Parathyroid adenoma (tissue), 2 donors: ENCODE measurements at regions not wholly inside any gene's neighbourhood (a gene's known extent, or its start where the extent isn't known, plus 50 kb on each side); places are given as distances from the start of the nearest gene placed in this dataset.

Experiments
- H2AFZ ChIP-seq: fragments of 300-600 bp; sonication (generic); one replicate; pipeline ENCODE4 v1.7.0; 2017; ENCODE audit warnings: antibody characterized with exemption, mild to moderate bottlenecking
- H3K27ac ChIP-seq: fragments of 300-600 bp; sonication (generic); one replicate; pipeline ENCODE4 v1.7.0; 2017
- H3K27me3 ChIP-seq: fragments of 300-600 bp; sonication (generic); one replicate; pipeline ENCODE4 v1.7.0; 2017; ENCODE audit warnings: low read length; ENCODE audit not compliant: control insufficient read depth, insufficient read depth
- H3K36me3 ChIP-seq: fragments of 300-600 bp; sonication (generic); one replicate; pipeline ENCODE4 v1.7.0; 2017; ENCODE audit warnings: low read length; ENCODE audit not compliant: control insufficient read depth, insufficient read depth
- H3K4me1 ChIP-seq: fragments of 300-600 bp; sonication (generic); one replicate; pipeline ENCODE4 v1.7.0; 2017; ENCODE audit warnings: control low read depth
- H3K4me2 ChIP-seq: fragments of 300-600 bp; sonication (generic); one replicate; pipeline ENCODE4 v1.7.0; 2017; ENCODE audit warnings: low read length
- H3K4me3 ChIP-seq: fragments of 300-600 bp; sonication (generic); one replicate; pipeline ENCODE4 v1.7.0; 2017; ENCODE audit warnings: low read depth, low read length
- H3K79me2 ChIP-seq: fragments of 300-600 bp; sonication (generic); one replicate; pipeline ENCODE4 v1.7.0; 2017; ENCODE audit warnings: control low read depth
- H3K9ac ChIP-seq: fragments of 300-600 bp; sonication (generic); one replicate; pipeline ENCODE4 v1.7.0; 2017; ENCODE audit warnings: mild to moderate bottlenecking
- H3K9me3 ChIP-seq: fragments of 300-600 bp; sonication (generic); one replicate; pipeline ENCODE4 v1.7.0; 2017; ENCODE audit warnings: low read length; ENCODE audit not compliant: control insufficient read depth
- CTCF ChIP-seq: fragments of 300-600 bp; sonication (generic); IDR thresholded peaks from one replicate; pipeline ENCODE4 v1.7.0; 2017; ENCODE audit warnings: antibody characterized with exemption, mild to moderate bottlenecking
- donor health status: primary hyperparathyroidism.

DNA sequence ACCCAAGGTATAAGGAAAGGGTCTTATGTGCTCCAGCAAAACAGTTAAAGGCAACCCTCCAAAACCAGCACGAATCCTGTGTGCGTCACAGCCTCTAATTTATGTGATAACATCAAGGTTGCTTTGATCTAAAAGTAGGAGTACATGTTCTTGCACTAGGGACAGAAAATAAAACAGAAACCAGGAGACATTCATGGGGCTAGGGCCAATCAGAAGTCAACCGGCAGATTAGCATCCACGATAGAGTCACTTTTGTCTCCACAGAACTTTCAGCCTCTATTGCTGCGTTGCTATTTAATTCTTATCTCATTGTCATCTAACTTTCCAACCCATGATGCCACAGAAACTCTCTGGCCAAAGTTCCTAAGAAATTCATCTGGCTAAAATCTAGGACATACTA, 178.8 kb upstream of the PTCHD4 start:
- H2AFZ ChIP-seq, result no peak overlapping the region
- H3K27ac ChIP-seq, result no peak overlapping the region
- H3K9ac ChIP-seq, result no peak overlapping the region
- no peak for TF ChIP-seq CTCF
- no peaks in the 10 kb centered on the region for H3K9me3 ChIP-seq
- H3K27me3 ChIP-seq, result no peaks in the 10 kb centered on the region
- H3K4me3 ChIP-seq, result no peak overlapping the region
- H3K4me1 ChIP-seq, result no peaks in the 10 kb centered on the region
- no peaks in the 10 kb centered on the region for H3K36me3 ChIP-seq
- H3K79me2 ChIP-seq, result no peaks in the 10 kb centered on the region
- no peak overlapping the region for H3K4me2 ChIP-seq

DNA sequence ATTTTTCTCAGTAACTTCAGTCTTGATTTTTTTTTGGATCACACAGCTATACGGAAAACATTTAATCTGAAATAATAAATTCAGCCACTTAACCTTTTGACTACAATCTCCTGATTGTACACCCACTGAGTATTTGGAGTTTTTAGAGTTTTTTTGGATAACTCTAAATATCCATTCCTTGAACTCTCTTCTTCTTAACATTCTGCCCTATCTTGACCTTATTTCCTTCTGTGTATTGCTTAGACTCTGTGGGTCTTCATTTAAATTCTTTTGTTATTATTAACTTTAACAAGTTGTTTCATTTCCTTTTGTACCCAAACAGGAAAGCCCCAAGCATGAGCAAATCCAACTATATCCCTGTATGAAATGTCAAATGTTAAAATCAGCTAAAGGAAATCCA, 170.2 kb upstream of the PTCHD4 start:
- Histone ChIP-seq H3K36me3 (no peaks in the 10 kb centered on the region), H3K4me1 (no peaks in the 10 kb centered on the region), H2AFZ (no peak overlapping the region), H3K4me3 (no peak overlapping the region), H3K9me3 (no peaks in the 10 kb centered on the region), H3K27me3 (no peaks in the 10 kb centered on the region), H3K79me2 (no peaks in the 10 kb centered on the region), H3K27ac (no peak overlapping the region), H3K9ac (no peak overlapping the region), H3K4me2 (no peak overlapping the region)
- TF ChIP-seq CTCF, result no peak

DNA sequence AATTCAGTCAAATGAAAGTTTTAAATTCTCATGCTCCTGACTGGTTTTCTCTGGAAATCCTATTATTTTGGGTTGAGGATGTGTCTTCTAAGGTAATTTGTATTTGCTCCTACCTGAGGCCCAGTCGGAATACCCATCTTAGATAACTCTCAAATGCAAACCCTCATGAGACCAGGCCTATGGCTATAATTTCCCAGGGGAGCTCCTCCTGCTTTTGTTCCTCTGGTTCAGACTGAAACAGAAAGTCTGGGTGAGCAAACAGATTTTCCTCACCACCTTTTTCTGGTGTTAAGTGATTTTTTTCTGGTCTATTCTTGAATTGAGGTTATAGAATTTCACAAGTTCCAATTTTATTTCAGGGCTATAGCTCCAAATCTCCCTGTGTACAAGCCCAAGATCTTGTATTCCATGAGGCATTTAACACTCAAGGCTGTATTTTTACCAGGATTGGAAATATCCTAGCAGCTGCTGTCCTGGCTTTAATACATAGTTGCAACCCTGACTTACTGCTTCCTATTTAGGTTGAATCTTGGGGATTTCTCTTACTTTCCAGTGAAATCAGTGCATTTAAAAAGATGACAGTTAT, 169.1 kb upstream of the PTCHD4 start:
- Histone ChIP-seq H2AFZ (no peak overlapping the region), H3K36me3 (no peaks in the 10 kb centered on the region), H3K27me3 (no peaks in the 10 kb centered on the region), H3K27ac (no peak overlapping the region), H3K4me1 (no peaks in the 10 kb centered on the region), H3K4me3 (no peak overlapping the region), H3K79me2 (no peaks in the 10 kb centered on the region), H3K4me2 (no peak overlapping the region), H3K9me3 (no peaks in the 10 kb centered on the region), H3K9ac (no peak overlapping the region)
- no peak for TF ChIP-seq CTCF

- H3K4me3 ChIP-seq, result no peak overlapping the region
- no peaks in the 10 kb centered on the region for H3K4me1 ChIP-seq
- no peaks in the 10 kb centered on the region for H3K79me2 ChIP-seq
- H3K9me3 ChIP-seq, result no peaks in the 10 kb centered on the region
- no peaks in the 10 kb centered on the region for H3K27me3 ChIP-seq
- no peak overlapping the region for H2AFZ ChIP-seq
- TF ChIP-seq CTCF, result no peak
- no peak overlapping the region for H3K9ac ChIP-seq
- H3K4me2 ChIP-seq, result no peak overlapping the region
- no peak overlapping the region for H3K27ac ChIP-seq
- no peaks in the 10 kb centered on the region for H3K36me3 ChIP-seq
These were observed 167.3 kb upstream of the PTCHD4 start for GRCh38 chr6:48278261-48278660.

GRCh38 chr6:48272518-48272917, 161.5 kb upstream of the PTCHD4 start:
- no peak for TF ChIP-seq CTCF
- H3K9ac ChIP-seq, result no peak overlapping the region

More at GRCh38 chr6:48272518-48272917, 161.5 kb upstream of the PTCHD4 start:
- Histone ChIP-seq H3K27me3 (no peaks in the 10 kb centered on the region), H3K79me2 (no peaks in the 10 kb centered on the region), H3K4me2 (no peak overlapping the region), H3K4me3 (no peak overlapping the region), H2AFZ (no peak overlapping the region), H3K27ac (no peak overlapping the region), H3K9me3 (no peaks in the 10 kb centered on the region), H3K4me1 (no peaks in the 10 kb centered on the region), H3K36me3 (no peaks in the 10 kb centered on the region)
